B cell (primary cell): ENCODE measurements at regions not wholly inside any gene's neighbourhood (a gene's known extent, or its start where the extent isn't known, plus 50 kb on each side); places are given as distances from the start of the nearest gene placed in this dataset.

Experiments used
- ATAC-seq: fragments of 200-7000 bp; cut with Tn5 transposase; one replicate; pipeline ENCODE4 v1.10.0; 2021; ENCODE audit warnings: low read depth, mild to moderate bottlenecking, moderate number of reproducible peaks, moderate library complexity
- CTCF ChIA-PET: fragments of 350-600 bp; sonication (Branson Sonifier 250); formaldehyde crosslinking; loops from one replicate; lab custom pipeline; 2021; ENCODE audit warnings: antibody characterized with exemption, inconsistent platforms; lab: Charles Lee
- POLR2A ChIA-PET: fragments of 350-600 bp; sonication (Branson Sonifier 250); formaldehyde crosslinking; loops from one replicate; lab custom pipeline; 2021; ENCODE audit warnings: antibody characterized with exemption; lab: Charles Lee
- DNase-seq: peaks from one replicate; pipeline ENCODE4 v3.0.0; 2013
- H2AFZ ChIP-seq: 2 replicates; pipeline ENCODE4 v1.6.1; 2012; ENCODE audit warnings: mild to moderate bottlenecking, low read depth, low read length; ENCODE audit not compliant: insufficient read depth, poor library complexity, severe bottlenecking
- H3K27ac ChIP-seq, 2 donors: 1 replicate in 1 of 2; 2 replicates in 1 of 2; pipeline ENCODE4 v1.5.1; 2012 to 2013; ENCODE audit warnings: low read length in 2 of 2, mild to moderate bottlenecking in 2 of 2, moderate library complexity in 1 of 2
- H3K27me3 ChIP-seq, 4 experiments: fragments of 200-600 bp in 1 of 4; sonication (generic) in 1 of 4; replicated peaks in 1 of 4; 1 replicate in 2 of 4; 2 replicates in 2 of 4; pipeline versions ENCODE4 v1.6.1 to v1.7.0; 2013 to 2016; ENCODE audit warnings: low read length in 3 of 4, mild to moderate bottlenecking in 2 of 4, mixed read lengths in 1 of 4, moderate library complexity in 1 of 4; ENCODE audit not compliant: insufficient read depth in 4 of 4, control insufficient read depth in 3 of 4; ENCODE audit errors: control extremely low read depth in 1 of 4
- H3K36me3 ChIP-seq, 2 experiments: replicated peaks in 1 of 2; 1 replicate in 1 of 2; 2 replicates in 1 of 2; pipeline versions ENCODE4 v1.6.1 to v1.7.1; 2013; ENCODE audit warnings: low read length in 1 of 2; ENCODE audit not compliant: insufficient read depth in 2 of 2, control insufficient read depth in 1 of 2; ENCODE audit errors: control extremely low read depth in 1 of 2, extremely low read depth in 1 of 2
- H3K4me1 ChIP-seq, 2 donors: fragments of 200-600 bp in 1 of 2; sonication (generic) in 1 of 2; 1 replicate in 1 of 2; 2 replicates in 1 of 2; pipeline versions ENCODE4 v1.5.1 to v1.6.1; 2013 to 2017; ENCODE audit warnings: low read length in 2 of 2; ENCODE audit not compliant: control insufficient read depth in 2 of 2, insufficient read depth in 2 of 2
- H3K4me2 ChIP-seq: replicated peaks from 2 replicates; pipeline ENCODE3; 2012; ENCODE audit warnings: mild to moderate bottlenecking, low read depth, low read length; ENCODE audit not compliant: poor library complexity, severe bottlenecking
- H3K4me3 ChIP-seq, 5 experiments: fragments of 200-600 bp in 1 of 5; sonication (generic) in 1 of 5; 1 replicate in 3 of 5; 2 replicates in 2 of 5; pipeline versions ENCODE4 v1.5.1 to v1.7.0; 2011 to 2016; ENCODE audit warnings: low read length in 4 of 5, mild to moderate bottlenecking in 4 of 5, low read depth in 2 of 5, control low read depth in 1 of 5, moderate library complexity in 1 of 5; ENCODE audit not compliant: insufficient read depth in 1 of 5; ENCODE audit errors: control extremely low read depth in 1 of 5, extremely low read depth in 1 of 5
- H3K79me2 ChIP-seq: fragments of 200-600 bp; sonication (generic); one replicate; pipeline ENCODE4 v1.6.0; 2016; ENCODE audit warnings: low read length; ENCODE audit not compliant: control insufficient read depth, insufficient read depth
- H3K9ac ChIP-seq: fragments of 200-600 bp; sonication (generic); 2 replicates; pipeline ENCODE4 v1.6.1; 2017; ENCODE audit warnings: mild to moderate bottlenecking, low read length, moderate library complexity
- H3K9me3 ChIP-seq, 3 donors: one replicate each; pipeline versions ENCODE4 v1.6.1 to v1.7.1; 2013; ENCODE audit warnings: low read length in 2 of 3; ENCODE audit not compliant: control insufficient read depth in 2 of 3, insufficient read depth in 1 of 3; ENCODE audit errors: control extremely low read depth in 1 of 3
- H4K20me1 ChIP-seq: 2 replicates; pipeline ENCODE4 v1.6.0; 2012; ENCODE audit warnings: mild to moderate bottlenecking, low read length; ENCODE audit not compliant: insufficient read depth, control insufficient read depth, poor library complexity, severe bottlenecking
- H3K27ac Mint-ChIP-seq: one replicate; pipeline ENCODE4 v1.8.0; 2021; ENCODE audit warnings: mixed read lengths
- H3K27me3 Mint-ChIP-seq: one replicate; pipeline ENCODE4 v1.8.0; 2021; ENCODE audit warnings: mixed read lengths
- H3K4me1 Mint-ChIP-seq: one replicate; pipeline ENCODE4 v1.8.0; 2021; ENCODE audit warnings: mixed read lengths
- H3K4me3 Mint-ChIP-seq: one replicate; pipeline ENCODE4 v1.8.0; 2021; ENCODE audit warnings: mixed read lengths
- H3K9me3 Mint-ChIP-seq: one replicate; pipeline ENCODE4 v1.8.0; 2022; ENCODE audit warnings: mixed read lengths; ENCODE audit not compliant: insufficient read depth
- CTCF ChIP-seq: fragments of 200-600 bp; IDR thresholded peaks from one replicate; pipeline ENCODE4 v1.8.0; 2022; ENCODE audit warnings: antibody characterized with exemption, mild to moderate bottlenecking
- EZH2 ChIP-seq: IDR thresholded peaks from 2 replicates; pipeline ENCODE4 v1.6.1; 2012; ENCODE audit warnings: borderline replicate concordance, low read depth, mild to moderate bottlenecking, moderate library complexity, low read length; ENCODE audit not compliant: insufficient read depth, poor library complexity, severe bottlenecking
- WGBS: methylation state at CpG from one replicate; pipeline ENCODE4 v1.1.5; 2013; ENCODE audit warnings: missing lambda C conversion rate; ENCODE audit not compliant: insufficient coverage; 5-methylcytosine and 5-hydroxymethylcytosine counted together
- intact Hi-C: fragments of 100-400 bp; cut with micrococcal nuclease; formaldehyde crosslinking; loops from one replicate; pipeline ENCODE4 v1.10.0; 2022

- H3K4me1 Mint-ChIP-seq = no peaks in the 10 kb centered on the region
- Histone ChIP-seq H3K9me3 (no peaks in the 10 kb centered on the region), H3K9ac (no peak overlapping the region), H2AFZ (no peak overlapping the region), H3K4me1 (no peaks in the 10 kb centered on the region), H3K4me2 (no peak overlapping the region), H3K79me2 (no peaks in the 10 kb centered on the region), H3K4me3 (no peak overlapping the region), H3K36me3 (no peaks in the 10 kb centered on the region), H4K20me1 (no peaks in the 10 kb centered on the region), H3K27ac (no peak overlapping the region), H3K27me3 (no peaks in the 10 kb centered on the region)
- WGBS = 96% methylated on average over 5 of the region's 6 CpGs
- H3K4me3 Mint-ChIP-seq = no peak overlapping the region
- no peaks in the 10 kb centered on the region for H3K27me3 Mint-ChIP-seq
- CTCF ChIA-PET = no interaction called here
- TF ChIP-seq EZH2 = no peak
- no peak for TF ChIP-seq CTCF
- H3K9me3 Mint-ChIP-seq = no peaks in the 10 kb centered on the region
- intact Hi-C loops = no loop called here
- POLR2A ChIA-PET = no interaction called here
- ATAC-seq (no peak), DNase-seq (no peak)
- no peak overlapping the region for H3K27ac Mint-ChIP-seq
Measured at GRCh38 chr13:106882246-106882645, 314.3 kb upstream of the ARGLU1 start.

GRCh38 chr13:106879806-106880205 lies 311.9 kb upstream of the ARGLU1 start:
- CTCF ChIA-PET = no interaction called here
- POLR2A ChIA-PET = no interaction called here
- no peak overlapping the region for H3K4me3 Mint-ChIP-seq

More at GRCh38 chr13:106879806-106880205, 311.9 kb upstream of the ARGLU1 start:
- Histone ChIP-seq H2AFZ (no peak overlapping the region), H3K79me2 (no peaks in the 10 kb centered on the region), H3K36me3 (no peaks in the 10 kb centered on the region), H3K27me3 (no peaks in the 10 kb centered on the region), H3K4me1 (no peaks in the 10 kb centered on the region), H3K4me3 (no peak overlapping the region), H3K27ac (no peak overlapping the region), H4K20me1 (no peaks in the 10 kb centered on the region), H3K9me3 (no peaks in the 10 kb centered on the region), H3K9ac (no peak overlapping the region), H3K4me2 (no peak overlapping the region)
- intact Hi-C loops = no loop called here
- Mint-ChIP-seq H3K9me3 (no peaks in the 10 kb centered on the region), H3K27me3 (no peaks in the 10 kb centered on the region), H3K27ac (no peak overlapping the region), H3K4me1 (no peaks in the 10 kb centered on the region)
- WGBS = 100% methylated on average over 1 of the region's 3 CpGs
- ATAC-seq (no peak), DNase-seq (no peak)
- TF ChIP-seq EZH2 = no peak
- no peak for TF ChIP-seq CTCF
